Thyroid gland (tissue), 4 donors: ENCODE measurements at regions not wholly inside any gene's neighbourhood (a gene's known extent, or its start where the extent isn't known, plus 50 kb on each side); places are given as distances from the start of the nearest gene placed in this dataset.

Source experiments
- CTCF ChIP-seq, 6 experiments: fragments of 200-600 bp in 3 of 6; fragments of 450-650 bp in 3 of 6; sonication (generic) in 3 of 6; IDR thresholded peaks; one replicate each; pipeline ENCODE4 v1.5.1; 2016 to 2019; ENCODE audit warnings: antibody characterized with exemption in 6 of 6, mild to moderate bottlenecking in 2 of 6, inconsistent platforms in 1 of 6, moderate library complexity in 1 of 6
- POLR2A ChIP-seq, 2 donors: fragments of 450-650 bp; IDR thresholded peaks; one replicate each; pipeline ENCODE4 v1.6.1; 2017; ENCODE audit warnings: antibody characterized with exemption in 2 of 2, mild to moderate bottlenecking in 2 of 2, moderate library complexity in 1 of 2

DNA sequence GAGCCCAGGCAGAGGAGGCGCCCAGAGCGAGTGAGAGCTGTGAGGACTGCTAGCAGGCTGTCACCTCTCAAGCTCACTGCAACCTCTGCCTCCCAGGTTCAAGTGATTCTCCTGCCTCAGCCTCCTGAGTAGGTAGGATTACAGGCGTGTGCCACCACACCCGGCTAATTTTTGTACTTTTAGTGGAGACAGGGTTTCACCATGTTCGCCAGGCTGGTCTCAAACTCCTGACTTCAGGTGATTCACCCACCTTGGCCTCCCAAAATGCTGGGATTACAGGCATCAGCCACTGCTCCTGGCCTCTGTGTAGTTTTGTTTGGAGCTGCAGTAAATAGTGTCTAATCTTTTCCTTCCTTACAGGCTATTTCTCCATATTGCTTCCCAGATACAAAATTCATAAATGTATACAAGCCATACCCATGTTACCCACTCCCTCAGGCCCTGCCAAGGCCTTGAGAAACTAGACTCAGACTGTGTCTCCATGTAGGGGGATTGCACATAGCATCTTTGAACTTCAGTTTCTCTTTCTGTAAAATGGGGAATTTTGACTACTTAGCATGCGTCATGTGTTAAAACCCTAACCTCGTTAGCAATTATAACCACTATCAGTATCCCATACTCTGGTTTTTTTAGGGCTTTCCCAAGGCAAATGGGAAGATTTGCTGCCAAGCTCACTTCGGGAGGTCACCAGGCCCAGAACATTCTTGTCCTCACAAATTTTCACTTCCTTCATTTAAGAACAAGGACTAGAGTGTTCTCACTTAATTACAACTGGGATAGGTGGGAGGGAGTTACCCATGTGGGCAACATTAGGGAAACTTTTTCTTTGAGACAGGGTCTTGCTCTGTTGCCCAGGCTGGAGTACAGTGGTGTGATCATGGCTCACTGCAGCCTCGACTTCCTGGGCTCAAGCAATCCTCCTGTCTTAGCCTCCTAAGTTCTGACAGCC lies 67.3 kb upstream of the DDR1 start:
- TF ChIP-seq CTCF (IDR thresholded peaks at IDR 0.05): no peak
- TF ChIP-seq POLR2A (IDR thresholded peaks at IDR 0.05): no peak
